Activated CD4-positive, alpha-beta T cell treated with anti-CD3 and anti-CD28 coated beads for 48 hours (primary cell): ENCODE measurements at regions not wholly inside any gene's neighbourhood (a gene's known extent, or its start where the extent isn't known, plus 50 kb on each side); places are given as distances from the start of the nearest gene placed in this dataset.
A peak's percentile ranks its signal among the peaks of the same experiment; 100 is the strongest.

Experiments
- DNase-seq: peaks from one replicate; pipeline ENCODE4 v3.0.0-alpha.2; 2020

DNA sequence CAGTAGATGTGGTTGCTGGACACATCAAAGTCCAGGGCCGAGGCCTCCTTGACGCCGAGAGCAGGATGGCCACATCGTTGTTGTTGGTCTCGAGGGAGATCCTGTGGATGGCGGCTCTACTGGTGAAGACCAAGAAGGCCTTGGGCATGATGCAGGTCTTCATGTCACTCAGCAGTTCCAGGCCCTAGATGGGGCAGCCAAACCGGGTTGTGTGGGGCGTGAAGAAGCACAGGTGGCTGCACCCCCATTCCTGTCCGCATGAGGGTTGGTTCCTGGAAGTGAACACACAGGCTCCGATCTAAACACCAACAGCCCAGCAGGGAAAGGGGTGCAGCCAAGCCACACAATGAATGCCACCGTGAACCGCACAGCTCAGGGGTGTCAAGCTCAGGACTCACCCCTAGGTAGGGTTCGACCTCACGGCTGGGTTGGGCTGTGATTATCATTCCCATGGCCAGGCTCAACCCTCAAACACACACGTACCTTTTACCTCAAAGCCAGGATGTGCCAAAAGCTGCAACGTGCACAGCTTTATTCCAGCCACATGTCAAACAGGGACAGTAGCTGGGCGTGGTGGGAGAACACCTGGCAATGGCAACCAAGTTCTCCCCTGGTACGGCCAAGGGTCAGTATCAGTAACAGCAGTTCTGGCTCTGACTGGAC lies 132.3 kb downstream of the CRYBB2 start:
- DNase-seq: no peak

DNA sequence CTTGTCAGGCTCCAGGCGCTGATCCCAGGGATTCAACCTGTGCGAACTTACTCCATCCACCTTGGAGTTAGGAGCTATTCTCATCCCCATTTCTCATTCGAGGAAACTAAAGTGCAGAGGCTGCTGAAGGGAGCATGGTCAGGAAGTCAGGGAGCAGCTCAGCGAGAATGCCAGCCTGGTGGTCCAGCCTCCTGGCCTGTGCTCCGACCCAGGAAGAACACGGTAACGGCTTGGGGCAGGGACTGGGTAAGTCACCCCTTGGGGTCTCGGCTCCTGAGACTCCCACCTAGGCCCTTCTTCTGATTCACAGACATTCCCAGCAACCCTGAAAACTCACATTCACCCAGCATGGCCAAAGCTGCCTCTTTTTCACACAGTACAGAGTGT lies 132.8 kb downstream of the CRYBB2 start:
- DNase-seq: no peak

- DNase-seq: no peak
Measured at GRCh38 chr22:25353516-25354445, 134.3 kb downstream of the CRYBB2 start.

DNA sequence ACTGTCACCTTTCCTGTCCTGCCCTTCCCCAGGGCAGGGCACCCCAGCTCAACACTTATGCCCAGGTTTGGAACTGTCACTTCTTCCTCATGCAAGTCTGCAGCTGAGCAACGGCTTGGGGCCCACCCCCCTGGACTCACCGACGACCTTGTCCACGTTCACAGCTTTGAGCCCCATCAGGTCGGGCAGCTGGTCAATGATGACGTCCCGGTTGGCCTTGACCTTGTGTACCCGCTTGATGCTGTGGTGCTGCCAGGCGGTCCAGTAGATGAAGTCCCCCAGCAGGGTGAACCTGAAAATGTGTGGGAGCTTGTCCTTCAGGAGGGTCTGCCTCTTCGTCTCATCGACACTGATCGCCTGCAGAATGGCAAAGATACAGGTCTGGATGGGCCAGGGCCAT lies 135.0 kb downstream of the CRYBB2 start:
- no peak for DNase-seq

DNA sequence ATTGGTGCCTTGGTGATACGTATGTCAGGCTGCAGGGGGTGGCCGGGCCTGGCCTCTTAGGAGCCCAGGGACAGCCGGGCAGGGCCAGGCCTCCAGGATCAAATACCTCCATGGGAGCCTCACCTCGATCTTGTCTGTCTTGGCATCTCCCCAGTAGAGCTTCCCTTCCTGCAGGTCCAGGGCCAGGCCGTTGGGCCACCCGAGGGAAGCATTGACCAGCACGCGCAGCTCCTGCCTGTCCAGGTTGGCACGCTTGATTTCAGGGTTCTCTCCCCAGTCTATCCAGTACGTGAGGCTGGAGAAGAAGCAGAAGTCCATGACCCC lies 137.7 kb downstream of the CRYBB2 start:
- no peak for DNase-seq

DNA sequence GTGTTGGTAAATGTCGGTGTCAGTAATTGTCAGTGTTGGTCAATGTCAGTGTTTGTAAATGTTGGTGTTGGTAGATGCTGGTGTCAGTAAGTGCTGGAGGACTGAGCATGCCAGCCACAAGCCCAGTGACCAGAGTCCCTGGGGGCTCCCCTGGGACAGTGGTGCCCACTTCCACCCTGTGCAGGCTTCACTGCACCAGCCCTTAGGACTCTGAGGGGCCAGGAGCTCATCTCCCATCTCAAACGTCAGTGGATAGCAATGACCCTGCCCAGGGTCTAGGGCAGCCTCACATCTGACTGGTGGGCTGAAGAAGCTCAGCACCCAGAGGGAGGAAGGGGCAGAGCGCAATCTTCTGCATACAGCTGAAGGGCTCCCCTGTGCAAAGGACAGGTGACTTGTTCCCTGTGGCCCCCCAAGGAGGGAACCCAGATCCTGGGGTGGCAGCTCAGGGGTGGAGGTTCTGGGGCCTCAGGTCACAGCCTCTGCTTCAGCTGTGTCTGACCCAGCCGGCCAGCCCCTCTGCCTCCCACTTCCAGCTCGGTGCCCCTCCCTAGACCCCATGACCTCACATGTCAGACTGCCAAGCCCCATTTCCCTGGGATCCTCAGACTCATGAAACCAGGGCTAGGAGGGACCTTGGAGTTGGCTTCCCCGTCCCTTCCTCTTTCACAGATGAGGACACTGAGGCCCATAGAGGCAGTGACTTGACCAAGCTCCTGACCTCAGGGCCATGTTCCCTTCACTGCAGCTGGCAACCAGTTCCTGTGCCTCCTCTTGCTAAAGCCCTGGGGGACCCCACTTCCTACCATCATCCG lies 138.4 kb downstream of the CRYBB2 start:
- DNase-seq: no peak

DNA sequence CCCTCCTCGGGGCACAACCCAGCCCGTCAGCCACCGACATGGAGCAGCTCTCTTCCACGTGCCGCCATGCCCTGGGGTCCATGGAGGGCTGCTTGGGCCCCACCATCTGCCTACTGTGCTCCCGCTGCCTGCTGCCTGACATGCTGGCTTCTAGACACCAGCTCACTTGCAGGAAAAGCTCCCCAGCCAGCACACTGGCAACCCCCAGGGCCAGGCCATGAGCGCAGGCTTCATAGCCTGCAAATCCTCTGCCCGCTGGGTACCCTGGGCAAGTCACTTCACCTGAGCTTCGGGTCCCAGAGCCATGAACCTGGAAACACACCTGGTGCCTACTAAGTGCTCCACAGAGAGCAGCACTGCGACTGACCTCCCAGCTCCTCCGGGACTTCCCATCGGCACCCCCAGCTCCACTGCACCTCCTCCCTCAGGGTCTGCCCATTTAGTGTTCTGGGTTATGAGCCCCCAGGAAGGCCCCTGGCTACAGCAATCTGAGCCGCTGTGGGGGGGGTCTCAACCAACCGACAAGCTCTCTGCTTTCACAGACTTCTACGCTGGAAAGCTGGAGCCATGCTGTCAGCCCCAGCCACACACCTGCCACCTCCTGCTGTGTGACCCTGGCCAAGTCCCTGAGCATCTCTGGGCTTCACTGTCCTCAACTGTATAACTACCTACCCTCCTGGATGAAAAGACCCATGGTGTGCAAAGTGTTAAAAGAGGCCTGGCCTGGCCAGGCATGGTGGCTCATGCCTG lies 139.2 kb downstream of the CRYBB2 start:
- no peak for DNase-seq

DNA sequence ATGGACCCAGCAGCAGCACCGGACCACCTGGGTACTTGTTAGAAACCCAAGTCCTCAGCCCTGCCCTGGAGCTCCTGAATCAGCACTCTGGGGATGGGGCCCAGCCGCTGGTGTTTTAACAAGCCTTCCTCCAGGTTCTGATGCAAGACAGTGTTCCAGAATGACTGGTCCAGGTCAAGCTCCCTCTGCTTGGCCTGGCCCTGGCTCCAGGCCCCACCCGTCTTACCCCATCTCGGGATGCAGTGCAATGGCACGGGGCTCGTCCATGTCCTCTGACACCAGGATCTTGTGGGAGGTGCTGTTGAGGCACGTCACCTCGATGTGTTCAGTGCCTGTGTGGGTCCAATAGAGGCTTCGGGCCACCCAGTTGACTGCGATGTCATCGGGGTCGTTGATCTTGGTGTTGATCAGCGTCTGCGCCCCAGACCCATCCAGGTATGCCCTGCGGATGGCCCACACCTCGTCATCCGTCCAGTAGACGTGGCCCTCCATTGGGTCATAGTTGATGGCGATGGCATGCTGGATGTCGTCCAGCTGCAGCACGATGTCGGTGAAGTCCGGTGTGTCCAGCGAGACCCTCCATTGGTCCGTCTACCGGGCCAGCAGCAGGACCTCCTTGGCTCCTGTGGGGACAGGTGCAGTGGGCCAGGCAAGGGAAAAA lies 140.3 kb downstream of the CRYBB2 start:
- no peak for DNase-seq

DNA sequence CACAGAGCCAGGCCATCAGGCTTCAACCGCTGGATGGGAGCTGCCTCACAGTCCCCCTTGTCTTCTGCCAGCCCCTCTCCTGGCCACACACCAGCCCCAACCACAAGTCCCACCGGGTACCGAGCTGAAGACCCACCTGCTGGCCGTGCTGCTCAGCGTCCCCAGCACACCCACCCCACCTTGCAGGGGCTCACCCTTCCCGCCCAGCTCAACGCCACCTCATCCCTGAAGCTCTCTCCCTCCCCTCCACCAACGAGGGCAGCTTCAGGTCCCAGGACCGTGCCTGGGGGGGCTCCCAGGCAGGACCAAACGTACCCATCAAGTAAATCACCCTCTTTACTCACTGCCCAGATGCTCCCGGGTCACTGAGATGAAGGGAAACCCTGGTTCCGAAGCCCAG lies 141.0 kb downstream of the CRYBB2 start:
- no peak for DNase-seq

GRCh38 chr22:25360891-25361645 lies 141.6 kb downstream of the CRYBB2 start:
- no peak for DNase-seq

GRCh38 chr22:25361899-25362214 lies 142.4 kb downstream of the CRYBB2 start:
- no peak for DNase-seq

DNA sequence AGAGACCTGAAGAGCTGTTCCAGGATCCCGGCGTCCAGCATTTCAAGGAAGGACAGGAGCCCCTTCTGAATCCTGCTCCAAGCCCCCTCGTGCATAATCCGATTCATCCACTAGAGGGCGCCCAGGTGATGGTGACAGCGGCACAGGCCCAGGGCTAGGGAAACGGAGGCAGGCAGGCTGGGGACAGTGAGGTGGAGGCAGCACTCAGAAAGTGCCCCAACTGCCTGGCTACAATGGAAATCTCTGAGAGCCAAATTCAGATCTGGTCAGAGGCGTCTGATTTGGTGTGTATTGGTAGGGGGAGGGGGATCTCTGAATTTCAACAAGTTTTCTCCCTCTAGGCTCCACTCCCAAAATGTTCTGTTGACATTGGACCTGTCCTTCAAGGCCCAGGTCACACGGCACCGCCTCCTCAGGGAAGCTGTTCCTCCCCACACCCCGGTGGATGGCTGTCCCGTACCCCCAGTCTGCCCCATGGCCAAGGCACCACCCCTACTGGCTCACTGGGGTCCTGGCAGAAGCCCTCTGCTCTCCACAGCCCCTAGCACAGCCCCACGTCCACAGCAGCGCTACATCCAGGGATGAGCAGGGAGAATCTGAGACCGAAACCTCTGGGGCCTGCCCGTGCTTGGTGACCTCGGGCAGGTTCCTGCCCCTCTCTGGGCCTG lies 142.9 kb downstream of the CRYBB2 start:
- DNase-seq: peak; percentile 84

- no peak for DNase-seq
Measured at GRCh38 chr22:25362883-25363240, 143.4 kb downstream of the CRYBB2 start.

- no peak for DNase-seq
Measured at GRCh38 chr22:25363474-25363873, 144.0 kb downstream of the CRYBB2 start.

DNA sequence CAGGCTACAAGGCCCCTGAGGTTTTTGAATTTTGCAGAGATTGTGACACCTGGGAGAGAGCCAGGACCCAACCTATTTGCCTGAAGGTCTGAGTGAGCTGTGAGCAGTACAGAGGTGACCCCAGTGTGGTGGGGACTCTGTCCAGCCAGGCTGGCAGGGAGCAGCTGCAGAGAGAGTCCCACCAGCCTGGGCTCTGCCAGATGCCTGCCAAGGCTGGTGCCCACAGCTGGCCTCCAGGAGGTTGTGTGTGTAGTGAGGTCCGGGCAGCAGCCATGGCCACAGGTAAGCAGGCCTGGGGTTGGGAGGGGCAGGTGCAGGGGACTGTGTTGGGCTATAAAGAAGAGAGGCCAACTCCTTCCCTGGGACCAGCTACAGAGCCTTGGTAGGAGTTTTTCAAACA lies 144.8 kb downstream of the CRYBB2 start:
- DNase-seq: no peak

DNA sequence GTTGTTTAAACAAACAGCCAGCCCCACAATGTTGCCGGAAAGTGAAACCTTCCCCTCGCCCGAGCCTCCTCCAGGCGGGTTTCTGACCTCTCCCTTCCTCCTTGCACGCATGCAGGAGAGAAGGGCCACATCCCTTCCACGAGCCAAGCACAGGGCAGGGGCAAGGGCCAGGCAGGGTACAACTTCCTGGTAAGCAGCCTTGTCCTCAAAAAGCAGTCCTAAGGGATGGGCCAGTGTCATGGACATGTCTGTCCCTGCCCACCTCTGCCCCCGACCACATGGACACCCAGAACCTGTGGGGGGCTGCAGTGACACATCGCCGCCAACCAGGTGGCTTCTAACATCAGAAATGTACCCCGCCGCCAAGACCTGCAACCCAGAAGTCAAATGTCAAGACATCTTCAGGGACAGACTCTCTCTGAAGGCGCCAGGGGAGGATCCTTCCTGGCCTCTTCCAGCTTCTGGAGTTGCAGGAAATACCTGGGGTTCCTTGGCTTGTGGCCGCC lies 145.3 kb downstream of the CRYBB2 start:
- no peak for DNase-seq

DNA sequence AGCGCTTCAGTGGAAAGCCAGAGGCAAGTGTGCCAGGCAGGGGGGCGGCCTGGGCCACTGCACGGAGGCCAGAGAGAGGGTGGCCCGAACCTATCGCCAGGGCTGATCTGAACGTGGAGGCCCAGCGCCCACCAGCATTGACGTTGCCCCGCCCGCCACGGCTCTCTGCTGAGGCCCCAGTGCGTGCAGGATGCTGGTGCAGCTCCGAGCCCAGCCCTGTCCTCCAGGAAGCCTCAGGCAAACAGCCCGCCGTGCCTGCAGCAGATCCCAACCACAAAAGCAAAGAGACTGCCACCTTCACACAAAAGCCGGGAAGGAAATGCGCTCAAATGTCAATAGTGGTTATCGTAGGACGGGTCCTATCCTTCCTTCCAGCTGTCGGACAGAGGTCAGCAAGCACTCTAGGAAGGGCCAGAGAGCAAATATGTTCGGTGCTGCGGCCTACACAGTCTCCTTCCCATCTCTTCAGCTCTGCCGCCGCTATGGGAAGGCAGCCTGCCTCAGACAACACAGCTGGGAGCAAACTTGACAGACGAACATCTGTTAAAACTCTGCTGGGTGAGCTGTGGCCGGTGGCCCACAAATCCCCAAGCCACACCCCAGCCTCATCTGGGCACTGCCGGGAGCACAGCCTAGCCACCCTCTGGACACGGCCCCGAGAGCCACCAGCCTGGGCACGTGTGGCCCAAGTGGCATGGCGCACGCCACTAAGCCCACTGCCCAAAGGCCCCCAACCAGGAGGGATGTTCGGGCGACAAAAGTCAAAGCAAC lies 146.2 kb downstream of the CRYBB2 start:
- no peak for DNase-seq

- DNase-seq: no peak
Measured at GRCh38 chr22:25366408-25366807, 147.0 kb downstream of the CRYBB2 start.

DNA sequence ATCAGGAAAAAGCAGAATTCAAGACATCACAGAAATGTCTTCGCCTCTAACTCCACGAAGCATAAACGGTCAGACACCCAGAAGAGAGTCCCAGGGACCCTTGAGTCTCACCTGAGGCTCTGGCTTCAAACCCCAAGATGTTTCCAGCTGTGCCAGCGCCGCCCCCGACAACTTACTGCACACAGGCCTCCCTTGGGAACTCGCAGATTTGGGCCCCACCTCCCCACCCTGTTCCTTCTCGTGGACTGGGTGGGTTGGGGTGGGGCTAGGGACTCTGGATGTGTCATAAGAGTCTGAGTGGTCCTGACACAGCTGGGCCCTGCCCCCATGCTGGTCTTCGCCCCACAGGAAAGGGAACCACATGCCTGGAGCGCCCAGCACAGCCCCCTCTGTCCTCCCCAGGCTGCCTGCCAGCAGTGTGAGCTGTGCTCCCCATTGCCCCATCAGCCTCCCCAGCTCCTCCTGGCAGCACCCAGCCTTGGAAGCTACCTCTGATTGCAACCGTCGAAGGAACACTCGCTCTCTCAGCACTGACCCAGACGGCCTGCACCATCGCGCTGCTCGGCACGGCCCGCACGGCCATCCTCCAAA lies 147.5 kb downstream of the CRYBB2 start:
- DNase-seq: no peak

GRCh38 chr22:25367756-25368155 lies 148.3 kb downstream of the CRYBB2 start:
- no peak for DNase-seq
